ENCODE measurements at regions not wholly inside any gene's neighbourhood (a gene's known extent, or its start where the extent isn't known, plus 50 kb on each side); places are given as distances from the start of the nearest gene placed in this dataset.
"Not testable (repeated sequence)": the region's sequence is repeated elsewhere in the genome, so short reads cannot be mapped to it uniquely, and the experiment has no call there.

- no peak for DNase-seq
These were observed 444.2 kb upstream of the NPVF start for GRCh38 chr7:25672496-25672895.

- DNase-seq: no peak
These were observed 447.6 kb upstream of the NPVF start for GRCh38 chr7:25675789-25676474.

GRCh38 chr7:25677595-25677994 is 449.3 kb upstream of the NPVF start:
- DNase-seq: no peak

- no peak for DNase-seq
These were observed 449.9 kb upstream of the NPVF start for GRCh38 chr7:25678215-25678614.

- peak in 1 of 2 experiments; percentile 29 for DNase-seq
These were observed 452.4 kb upstream of the NPVF start for GRCh38 chr7:25680636-25681035.

GRCh38 chr7:25684360-25684759 is 456.1 kb upstream of the NPVF start:
- DNase-seq: no peak

- no peak for DNase-seq
These were observed 458.2 kb upstream of the NPVF start for GRCh38 chr7:25686493-25686892.

DNA sequence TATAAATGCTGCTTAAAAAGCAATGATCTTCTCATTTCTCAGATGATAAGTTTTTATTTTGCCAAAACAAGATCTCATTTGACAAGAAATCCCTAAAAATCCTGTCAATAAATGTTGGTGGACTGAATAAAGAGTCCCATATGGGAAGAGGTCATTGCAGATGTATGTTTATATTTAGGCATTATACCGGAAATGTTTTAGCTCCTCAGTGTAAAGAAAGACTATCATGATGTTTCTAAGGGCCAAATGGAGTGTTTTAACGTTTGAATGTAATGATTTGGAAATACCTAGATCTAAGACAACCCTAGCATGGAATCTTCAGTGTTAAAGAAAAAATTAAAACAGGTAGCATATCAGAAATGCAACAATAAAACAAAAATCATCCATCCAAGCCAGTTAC is 457.8 kb upstream of the NFE2L3 start:
- no peak for DNase-seq

GRCh38 chr7:25694699-25695098 is 457.3 kb upstream of the NFE2L3 start:
- no peak for DNase-seq

DNA sequence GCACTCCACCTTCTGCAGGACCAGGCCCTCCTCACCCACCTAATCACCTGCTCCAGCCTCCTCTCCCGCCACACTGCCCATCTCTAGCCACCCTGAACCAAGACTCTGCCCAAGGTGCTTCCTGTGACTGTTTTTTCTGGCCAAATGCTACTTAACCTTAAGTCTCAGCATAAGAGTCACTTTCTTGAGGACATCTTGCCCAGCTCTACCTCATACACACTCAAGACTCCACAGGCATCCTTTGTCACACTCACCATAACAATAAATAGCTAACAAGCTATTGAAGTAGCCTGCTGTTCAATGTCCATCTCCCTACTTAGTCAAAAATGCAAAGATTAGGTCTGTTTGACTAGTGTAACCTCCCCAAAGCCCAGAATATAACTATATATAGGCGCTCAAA is 455.4 kb upstream of the NFE2L3 start:
- no peak for DNase-seq

- DNase-seq: no peak
These were observed 453.4 kb upstream of the NFE2L3 start for GRCh38 chr7:25698451-25699113.

DNA sequence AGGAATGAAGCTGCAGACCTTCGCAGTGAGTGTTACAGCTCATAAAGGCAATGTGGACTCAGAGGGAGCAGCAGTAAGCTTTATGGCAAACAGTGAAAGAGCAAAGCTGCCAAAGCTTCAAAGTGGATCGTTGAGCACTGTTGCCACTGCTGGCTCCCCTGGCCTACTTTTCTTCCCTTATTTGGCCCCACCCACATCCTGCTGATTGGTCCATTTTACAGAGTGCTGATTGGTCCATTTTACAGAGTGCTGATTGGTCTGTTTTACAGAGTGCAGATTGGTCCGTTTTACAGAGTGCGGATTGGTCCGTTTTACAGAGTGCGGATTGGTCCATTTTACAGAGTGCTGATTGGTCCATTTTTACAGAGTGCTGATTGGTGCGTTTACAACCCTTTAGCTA is 451.9 kb upstream of the NFE2L3 start:
- DNase-seq: not testable (repeated sequence)

DNA sequence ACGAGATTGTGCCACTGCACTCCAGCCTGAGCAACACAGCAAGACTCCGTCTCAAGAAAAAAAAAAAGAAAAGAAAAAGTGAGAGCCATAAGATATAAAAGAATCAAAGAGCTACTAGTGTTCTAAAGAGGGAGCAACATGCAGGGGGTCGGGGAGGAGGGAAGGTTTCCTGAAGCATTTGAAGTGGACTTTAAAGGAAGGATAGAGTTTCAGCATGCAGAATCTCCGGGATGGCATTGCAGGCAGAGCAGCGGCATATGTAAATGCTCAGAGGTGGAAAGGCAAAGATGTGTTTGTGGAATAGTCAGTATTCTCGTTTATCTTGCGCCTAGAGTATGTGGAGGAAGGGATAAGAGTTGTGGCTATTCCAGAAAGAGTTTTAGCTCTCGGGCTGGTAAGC is 447.6 kb upstream of the NFE2L3 start:
- DNase-seq: no peak

DNA sequence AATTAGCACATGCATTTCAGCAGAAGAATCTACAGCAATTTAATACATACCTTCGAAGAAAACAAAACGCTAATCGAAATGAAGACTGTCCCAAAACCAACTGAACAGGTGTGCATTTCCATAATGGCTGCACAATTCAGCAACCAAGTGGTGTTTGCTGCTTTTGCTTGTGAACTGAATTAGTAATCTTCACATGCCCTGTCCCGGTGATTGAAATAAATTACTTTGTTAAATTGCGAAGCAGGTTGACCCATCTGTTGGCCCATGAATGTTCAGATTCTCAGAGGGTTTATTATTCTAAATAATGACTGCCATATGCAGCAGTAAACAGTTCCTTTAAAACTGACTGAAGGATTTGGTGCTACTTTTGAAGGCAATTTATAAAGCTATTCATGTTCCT is 445.2 kb upstream of the NFE2L3 start:
- no peak for DNase-seq

- DNase-seq: no peak
These were observed 444.0 kb upstream of the NFE2L3 start for GRCh38 chr7:25707768-25708620.

- DNase-seq: no peak
These were observed 441.0 kb upstream of the NFE2L3 start for GRCh38 chr7:25710959-25711358.

- no peak for DNase-seq
These were observed 440.1 kb upstream of the NFE2L3 start for GRCh38 chr7:25711940-25712339.

- no peak for DNase-seq
These were observed 439.5 kb upstream of the NFE2L3 start for GRCh38 chr7:25712500-25712899.

DNA sequence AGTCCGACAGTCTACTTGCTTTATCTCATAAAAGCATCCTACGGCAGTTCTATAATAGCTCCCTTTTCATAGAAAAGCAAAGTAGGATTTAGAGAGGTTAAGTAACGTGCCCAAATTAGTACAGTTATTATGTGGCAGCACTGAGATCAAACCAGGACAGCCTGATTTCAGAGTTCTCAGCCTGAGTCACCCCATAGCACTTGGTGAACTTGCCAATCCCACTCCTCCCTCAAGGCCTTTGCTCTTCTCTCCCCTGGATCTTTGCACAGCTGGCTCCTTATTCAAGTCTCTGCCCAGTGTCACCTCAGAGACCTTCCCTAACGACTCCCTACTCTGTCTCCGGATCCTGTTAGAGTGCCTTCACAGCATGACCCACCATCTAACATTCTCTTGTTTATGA is 438.0 kb upstream of the NFE2L3 start:
- no peak for DNase-seq

DNA sequence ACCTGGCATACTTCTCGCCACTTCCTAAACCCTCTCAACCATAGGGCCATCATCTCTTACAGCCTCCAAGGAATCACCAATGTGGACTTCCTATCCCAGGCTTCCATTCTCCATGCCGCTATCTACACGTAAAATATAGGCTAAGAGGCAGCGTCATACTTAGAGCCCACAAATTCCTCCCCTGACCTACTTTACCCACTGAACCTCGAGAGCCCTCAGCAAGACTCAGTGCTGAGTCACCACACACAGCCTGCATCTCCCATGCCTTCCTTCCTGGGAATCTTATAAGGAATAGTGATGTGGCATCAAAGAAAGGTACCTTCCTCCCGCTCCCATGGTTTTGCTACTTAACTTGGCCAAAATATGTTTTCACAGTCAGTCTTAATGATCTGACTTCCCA is 435.6 kb upstream of the NFE2L3 start:
- DNase-seq: no peak

- DNase-seq: no peak
These were observed 433.4 kb upstream of the NFE2L3 start for GRCh38 chr7:25718596-25718995.

GRCh38 chr7:25719190-25719896 is 432.7 kb upstream of the NFE2L3 start:
- no peak for DNase-seq

DNA sequence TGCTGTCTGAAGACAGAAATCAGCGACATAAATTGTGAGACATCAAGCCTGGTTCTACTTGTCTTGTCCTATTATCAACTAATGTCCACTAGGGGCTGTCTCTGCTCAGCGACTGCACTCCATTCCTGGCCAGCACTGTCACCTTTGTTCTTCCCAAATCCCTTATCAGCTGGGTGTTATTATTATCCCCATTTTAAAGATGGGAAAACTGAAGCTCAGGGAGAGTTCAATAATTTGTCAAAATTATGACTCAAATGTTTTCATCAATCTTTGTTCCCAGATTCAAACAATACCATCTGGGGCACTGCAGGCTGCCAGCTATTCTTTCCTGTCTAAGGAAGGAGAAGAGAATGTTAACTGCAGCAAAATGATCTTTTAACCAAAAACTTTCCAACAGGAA is 431.6 kb upstream of the NFE2L3 start:
- DNase-seq: peak in 1 of 2 experiments; percentile 19
